GM19035 (cell line): ENCODE measurements at regions not wholly inside any gene's neighbourhood (a gene's known extent, or its start where the extent isn't known, plus 50 kb on each side); places are given as distances from the start of the nearest gene placed in this dataset.
"Not testable (repeated sequence)": the region's sequence is repeated elsewhere in the genome, so short reads cannot be mapped to it uniquely, and the experiment has no call there.

ENCODE experiments used
- ATAC-seq: cut with Tn5 transposase; IDR thresholded peaks from one replicate; pipeline ENCODE4 v1.9.1; 2021; ENCODE audit not compliant: unreplicated experiment

DNA sequence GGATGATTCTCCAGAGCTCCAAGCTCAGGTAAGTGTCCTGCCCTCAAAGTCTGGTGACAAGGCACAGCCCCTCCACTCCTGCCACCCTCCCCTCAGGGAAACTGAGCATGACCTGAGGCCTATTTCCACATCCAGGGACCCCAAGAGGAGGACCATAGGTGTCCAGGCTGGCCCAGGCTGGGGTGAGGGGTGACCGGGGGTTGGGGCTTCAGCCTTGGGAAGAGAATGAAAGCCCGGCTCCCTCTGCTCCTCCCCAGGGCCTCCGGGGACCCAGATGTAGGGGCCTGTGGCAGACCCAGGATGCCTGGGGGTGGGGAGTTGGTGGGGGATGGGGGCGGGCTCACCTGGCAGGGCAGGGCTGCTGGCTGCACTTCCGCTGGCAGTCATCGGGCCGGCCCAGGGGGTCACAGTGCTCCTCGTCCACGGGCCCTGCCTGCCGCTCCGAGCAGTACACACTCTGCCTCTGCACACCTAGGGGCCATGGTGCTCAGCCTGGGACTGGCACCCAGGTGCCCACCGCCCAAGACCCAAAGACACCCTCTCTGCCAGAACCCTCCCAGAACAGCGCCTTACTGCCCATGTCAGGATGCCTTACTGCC is 116.5 kb upstream of the AKAP13 start:
- not testable (repeated sequence) for ATAC-seq

DNA sequence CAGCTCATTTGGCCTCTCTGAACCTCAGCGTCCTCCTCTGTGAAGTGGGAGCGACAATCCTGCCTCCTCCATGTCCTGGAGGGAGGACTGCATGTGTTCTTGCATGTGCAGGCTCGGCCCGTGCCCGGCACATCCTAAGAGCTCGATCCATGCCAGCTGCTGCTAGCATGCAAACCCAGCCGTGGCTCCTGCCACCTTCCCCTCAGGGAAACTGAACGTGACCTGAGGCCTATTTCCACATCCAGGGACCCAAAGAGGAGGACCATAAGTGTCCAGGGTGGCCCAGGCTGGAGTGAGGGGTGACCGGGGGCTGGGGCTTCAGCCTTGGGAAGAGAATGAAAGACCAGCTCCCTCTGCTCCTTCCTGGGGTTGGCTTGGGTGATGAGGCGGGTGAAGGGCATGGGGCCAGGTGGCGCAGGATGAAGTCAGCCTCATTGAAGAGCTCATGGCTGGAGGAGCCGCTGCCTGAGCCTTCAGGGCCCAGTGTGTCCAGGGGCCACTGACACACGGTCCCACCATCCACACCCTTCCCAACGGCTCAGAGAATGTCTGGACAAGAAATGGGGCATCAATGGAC is 115.7 kb upstream of the AKAP13 start:
- not testable (repeated sequence) for ATAC-seq

DNA sequence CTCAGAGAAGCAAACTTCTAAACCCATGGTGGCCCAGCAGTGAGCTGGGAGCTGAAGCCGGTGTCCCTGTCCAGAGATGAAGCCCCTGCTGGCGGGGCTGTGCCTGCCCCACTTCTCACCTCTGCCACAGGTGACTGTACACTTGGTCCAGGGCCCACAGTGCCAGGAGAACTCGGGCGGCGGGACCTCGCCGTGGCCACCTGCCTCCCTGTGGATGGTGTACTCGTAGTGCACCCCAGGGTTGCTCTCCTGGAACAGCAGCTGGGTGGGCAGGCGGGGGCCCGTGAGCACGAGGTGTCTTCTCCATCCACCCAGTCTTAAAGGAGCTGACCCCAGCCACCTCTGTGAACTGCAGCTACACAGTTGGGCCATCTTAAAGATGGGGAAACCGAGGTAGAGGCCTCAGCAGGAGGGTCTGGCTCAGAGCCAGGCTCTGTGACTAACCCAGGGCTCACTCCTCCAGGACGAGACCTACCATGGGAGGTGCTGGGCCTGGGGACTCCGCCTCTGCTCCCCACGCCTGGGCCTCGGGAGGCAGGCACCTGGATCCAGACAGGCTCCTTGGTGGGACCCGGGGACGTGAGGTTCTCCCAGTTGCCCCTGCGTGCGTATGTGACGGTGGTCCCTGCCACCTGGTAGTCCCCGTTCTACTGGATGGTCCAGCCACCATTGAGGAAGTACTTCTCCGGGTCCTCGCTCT is 113.1 kb upstream of the AKAP13 start:
- not testable (repeated sequence) for ATAC-seq

DNA sequence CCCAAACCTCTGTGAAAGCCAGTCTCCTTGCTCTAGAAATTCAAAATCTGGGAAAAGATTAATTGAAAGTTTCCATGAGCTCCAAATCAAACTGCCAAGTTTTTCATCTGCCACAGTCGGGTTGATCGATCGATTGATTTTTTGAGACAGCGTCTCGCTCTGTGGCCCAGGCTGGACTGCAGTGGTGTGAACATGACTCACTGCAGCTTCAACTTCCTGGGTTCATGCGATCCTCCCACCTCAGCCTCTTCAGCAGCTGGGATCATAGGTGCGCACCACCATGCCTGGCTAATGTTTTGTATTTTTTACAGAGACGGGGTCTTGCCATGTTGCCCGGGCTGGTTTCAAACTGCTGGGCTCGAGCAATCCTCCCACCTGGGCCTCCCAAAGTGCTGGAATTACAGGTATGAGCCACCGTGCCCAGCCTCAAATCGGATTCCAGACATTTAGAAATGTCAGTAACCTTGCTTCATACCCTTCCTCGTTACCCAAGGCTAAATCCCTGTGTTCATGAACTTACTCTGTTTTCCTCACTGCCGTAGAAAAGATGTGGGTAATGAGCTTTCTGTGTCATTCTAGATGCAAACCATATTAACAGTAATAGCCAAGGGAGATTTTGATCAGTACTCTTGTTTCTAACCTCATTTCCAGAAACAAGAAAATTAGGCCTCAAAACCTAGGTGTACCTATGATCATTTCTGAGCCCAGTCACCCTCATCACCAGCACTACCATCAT is 105.9 kb upstream of the AKAP13 start:
- ATAC-seq = no peak

DNA sequence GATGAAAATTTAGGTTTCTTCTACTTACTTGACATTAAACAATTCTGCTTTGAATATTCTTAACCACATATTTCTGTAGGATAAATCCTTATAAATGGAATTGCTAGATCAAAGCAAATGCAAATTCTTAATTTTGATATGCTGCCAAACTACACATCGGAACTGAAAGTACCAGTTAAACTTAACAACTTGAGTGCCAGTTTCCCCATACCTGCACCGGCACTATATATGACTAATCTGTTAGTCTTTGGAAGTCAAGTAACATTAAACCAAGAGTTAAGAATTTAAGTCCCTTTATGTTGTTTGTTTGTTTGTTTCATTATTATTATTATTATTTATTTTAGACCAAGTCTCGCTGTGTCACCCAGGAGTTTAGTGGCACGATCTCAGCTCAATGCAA is 103.9 kb upstream of the AKAP13 start:
- no peak for ATAC-seq

DNA sequence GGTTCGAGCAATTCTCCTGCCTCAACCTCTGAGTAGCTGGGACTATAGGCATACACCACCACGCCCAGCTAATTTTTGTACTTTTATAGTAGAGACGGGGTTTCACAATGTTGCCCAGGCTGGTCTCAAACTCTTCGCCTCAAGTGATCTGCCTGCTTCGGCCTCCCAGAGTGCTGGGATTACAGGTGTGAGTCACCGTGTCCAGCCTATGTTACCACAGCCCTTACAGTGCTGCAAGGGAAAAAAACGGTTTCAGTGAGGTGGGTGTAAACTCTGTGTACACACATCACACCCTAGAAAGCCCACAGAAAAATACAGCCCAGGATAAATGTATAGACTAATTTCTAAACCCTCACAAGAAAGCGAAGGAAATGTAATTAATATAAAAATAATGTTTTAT is 103.5 kb upstream of the AKAP13 start:
- ATAC-seq = no peak

DNA sequence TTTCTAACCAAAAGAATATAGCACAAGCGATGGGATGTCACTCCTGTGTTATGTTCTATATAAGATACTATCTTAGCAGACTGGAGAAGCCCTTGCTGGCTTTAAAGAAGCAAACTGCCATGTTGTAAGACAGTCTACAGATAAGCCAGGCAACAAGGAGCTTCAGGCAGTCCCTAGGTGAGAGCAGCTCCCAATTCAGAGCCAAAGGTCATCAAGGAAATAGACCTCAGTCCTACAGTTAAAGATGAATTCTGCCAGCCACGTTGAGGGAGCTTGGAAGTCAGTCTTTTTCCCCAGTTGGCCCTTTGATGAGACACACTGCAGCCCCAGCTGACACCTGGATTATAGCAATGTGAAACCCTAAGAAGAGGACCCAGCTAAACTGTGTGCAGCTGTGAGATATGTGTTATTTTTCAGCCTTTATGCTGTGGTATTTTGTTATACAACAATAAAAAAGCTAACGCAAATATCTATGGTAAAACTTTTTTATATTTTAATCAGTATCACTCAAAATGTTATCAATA is 102.5 kb upstream of the AKAP13 start:
- ATAC-seq = no peak

DNA sequence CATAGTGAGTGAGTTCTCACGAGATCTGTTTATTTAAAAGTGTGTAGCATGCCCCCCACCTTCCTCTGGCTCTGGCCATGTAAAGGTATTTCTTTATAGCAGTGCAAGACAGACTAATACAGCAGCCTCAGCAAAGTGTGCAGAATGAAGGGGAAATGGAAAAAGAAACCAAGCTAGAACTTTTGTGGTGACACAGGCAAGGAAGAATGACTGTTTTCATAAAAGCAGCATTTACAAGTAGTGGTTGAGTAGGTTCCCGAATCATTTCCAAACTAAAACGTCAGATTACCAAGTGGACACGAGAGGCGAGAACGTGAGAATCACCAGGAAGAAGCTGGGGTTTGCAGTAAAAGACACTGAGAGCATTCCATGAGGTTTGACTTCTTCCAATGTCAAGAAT is 100.2 kb upstream of the AKAP13 start:
- no peak for ATAC-seq

DNA sequence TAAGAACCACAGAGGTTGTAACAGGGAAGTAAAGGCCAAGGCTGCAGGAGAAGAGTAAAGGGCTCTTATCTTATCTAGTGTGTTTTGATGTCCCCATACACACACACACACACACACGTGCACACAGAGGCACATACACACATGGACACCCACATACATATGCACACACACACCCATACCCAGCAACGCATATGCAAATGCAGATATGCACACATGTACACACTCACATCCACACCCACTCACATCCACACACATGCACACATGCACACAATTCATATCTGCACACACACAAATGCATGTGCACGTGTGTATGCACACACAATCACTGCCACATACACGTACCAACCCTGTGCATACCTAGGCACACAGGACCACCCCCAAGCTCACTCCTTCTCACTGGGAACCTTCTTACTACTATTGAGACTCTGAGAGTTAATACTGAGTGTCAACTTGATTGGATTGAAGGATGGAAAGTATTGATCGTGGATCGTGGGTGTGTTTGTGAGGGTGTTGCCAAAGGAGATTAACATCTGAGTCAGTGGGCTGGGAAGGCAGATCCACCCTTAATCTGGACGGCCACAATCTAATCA is 99.0 kb upstream of the AKAP13 start:
- no peak for ATAC-seq

DNA sequence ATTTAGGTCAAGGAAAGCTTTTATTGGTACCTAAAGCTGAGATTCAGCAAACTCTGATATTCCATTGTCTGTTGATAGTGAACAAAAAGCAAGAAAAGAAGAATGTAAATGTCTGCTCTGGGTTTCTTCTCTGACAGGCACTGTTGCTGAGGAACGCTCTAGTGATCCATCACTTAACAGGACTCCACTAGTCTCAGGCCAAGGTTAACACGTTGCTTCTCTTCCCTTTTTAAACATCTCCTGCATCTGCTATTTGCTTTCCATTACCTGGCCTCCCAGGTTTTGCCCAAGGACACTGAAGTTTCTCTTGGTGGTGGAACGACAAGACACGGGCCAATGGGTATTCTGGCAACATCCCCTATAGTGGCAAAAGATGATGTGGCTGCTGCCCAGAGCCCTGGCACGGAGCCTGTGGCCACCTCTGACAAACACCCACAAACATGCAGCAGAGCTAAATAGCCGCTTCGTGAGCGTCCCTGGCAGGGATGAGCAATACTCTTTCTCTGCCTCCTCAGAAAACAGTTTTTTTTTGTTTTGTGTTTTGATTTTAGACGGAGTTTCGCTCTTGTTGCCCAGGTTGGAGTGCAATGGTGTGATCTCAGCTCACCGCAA is 97.8 kb upstream of the AKAP13 start:
- no peak for ATAC-seq

DNA sequence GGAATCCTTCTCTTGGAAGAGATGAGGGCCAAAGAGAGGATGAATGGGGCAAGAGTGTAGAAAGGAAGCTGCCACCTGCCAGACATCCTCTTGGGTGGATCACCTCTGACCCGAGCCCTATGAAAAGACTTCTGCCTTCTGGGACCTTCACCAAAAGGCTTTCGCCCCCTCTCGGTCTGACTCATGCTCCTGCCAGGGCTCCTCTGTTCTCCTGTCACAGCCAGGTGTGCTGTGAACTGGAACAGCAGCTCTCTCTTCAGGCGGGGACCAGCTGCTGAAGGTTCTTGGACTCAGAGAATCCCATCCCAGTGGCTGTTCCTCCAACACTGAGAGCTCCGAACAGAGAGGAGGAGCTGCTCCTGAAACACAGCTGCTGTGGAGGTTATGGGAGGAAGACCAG is 96.6 kb upstream of the AKAP13 start:
- ATAC-seq = peak; percentile 66

DNA sequence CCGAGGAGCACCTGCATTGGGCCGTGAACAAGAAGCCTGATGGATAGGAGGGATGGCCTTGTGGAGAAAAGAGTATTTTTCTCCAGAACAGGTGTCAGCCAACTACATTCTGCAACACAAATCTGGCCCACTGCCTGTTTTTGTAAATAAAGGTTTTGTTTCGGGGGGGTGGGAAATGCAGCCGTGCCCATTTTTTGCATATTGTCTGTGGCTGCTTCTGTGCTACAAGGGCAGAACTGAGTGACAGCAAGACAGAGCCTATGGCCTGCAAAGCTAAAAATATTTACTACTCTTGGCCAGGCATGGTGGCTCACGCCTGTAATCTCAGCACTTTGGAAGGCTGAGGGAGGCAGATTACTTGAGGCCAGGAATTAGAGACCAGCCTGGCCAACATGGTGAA is 95.9 kb upstream of the AKAP13 start:
- ATAC-seq = no peak

DNA sequence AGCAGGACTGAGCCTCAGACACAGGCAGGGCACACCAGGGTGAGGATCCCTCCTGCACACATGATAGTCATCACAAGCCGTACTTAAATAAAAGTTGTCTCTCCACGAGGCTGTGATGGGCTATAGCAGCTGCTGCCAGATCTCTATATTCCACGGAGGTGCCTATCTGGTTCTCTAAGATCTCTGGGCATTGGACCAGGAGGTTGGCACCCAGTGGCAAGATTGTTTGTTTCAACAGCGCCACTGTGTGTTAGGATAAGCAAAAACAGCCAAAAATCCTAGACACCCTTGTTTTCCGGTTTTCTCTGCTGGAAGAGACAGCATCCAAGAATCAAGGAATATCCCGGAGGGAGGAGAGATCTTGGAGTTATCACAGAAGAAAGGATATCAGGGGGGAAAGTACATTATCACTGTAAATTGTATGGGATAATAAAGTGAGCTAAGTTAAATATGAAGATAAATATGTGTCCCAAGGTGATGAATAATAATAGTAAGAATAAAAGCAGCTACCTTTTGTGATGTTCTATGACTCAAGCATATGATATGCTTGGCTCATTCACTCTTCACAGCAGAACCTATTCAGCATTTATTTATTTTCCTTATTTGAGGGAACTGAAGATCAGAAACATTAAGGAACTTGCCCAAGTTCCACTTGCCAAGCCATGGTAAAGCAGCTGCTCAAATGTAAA is 90.6 kb upstream of the AKAP13 start:
- ATAC-seq = no peak

DNA sequence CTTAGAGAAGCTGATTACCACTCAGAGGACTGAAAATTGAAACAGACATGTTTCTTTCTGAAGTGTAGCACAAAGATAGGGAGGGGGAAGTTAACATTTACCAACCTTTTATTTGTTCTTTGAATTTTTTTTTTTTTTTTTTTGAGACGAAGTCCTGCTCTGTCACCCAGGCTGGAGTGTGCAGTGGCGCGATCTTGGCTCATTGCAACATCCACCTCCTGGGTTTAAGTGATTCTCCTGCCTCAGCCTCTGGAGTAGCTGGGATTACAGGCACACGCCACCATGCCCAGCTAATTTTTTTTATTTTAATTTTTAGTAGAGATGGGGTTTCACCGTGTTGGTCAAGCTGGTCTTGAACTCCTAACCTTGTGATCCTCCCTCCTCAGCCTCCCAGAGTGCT is 87.8 kb upstream of the AKAP13 start:
- ATAC-seq = not testable (repeated sequence)

DNA sequence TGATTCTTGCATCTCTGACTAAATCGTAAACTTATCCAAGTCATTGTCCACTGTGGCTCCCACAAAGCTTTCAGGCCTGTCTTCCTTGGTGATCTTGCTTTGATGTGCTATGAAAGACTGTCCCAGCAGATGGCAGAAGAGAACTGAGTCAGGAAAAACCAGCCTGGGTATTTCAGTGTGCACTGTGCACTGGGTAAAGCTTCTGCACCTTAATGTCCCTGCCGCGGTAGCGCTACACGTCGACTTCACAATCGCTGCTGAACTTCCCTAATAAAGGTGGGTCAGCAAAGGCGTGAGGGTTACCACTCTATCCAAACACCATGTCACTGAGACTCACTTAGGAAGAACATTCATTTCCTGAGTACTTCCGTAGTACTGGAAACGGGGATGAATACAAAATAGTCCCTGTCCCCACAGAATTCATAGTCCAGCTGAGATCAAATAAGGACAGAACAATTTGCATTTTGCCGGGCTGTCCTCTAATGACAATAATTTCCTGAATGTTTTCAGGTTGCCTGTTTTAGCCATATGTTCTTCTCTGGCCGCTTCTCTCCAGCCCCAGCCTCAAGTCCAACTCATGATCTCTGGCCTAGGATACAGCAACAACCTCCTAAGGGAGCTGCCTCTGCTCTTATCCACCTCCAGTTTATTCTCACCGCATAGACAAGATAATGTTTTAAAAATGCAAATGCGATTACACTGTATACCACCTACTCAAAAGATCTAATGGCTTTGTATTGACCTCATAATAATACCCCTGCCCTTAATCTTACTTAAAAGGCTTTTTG is 83.6 kb upstream of the AKAP13 start:
- ATAC-seq = peak; percentile 93

DNA sequence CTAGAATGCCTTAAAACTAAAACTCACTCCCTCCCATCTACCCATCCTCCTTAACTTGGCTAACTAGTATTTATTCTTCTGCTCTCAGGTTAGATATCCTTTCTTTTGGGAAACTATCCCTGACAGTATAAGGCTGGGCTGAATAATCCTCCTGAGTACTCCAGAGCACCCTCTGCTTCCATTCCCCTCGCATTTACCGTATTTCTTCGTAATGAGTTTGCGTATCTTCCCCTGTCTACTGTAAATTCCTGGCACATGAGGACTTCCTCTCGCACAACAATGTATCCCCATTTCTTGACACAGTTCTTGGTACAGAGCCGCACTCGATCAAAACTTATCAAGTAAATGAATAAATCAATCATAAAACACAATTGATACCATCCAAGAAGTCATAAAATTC is 82.9 kb upstream of the AKAP13 start:
- ATAC-seq = no peak

DNA sequence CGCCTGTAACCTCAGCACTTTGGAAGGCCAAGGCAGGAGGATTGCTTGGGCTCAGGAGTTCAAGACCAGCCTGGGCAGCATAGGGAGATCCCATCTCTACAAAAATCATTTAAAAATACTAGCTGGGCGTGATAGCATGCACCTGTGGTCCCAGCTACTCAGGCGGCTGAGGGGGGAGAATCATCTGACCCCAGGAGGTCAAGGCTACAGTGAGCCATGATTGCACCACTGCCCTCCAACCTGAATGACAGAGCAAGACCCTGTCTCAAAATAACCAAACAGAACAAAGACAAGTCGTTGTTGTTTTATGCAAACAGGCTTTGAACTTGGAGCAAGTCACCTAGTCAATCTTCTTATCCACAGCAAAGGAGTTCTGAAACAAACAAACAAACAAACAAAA is 82.0 kb upstream of the AKAP13 start:
- ATAC-seq = no peak

DNA sequence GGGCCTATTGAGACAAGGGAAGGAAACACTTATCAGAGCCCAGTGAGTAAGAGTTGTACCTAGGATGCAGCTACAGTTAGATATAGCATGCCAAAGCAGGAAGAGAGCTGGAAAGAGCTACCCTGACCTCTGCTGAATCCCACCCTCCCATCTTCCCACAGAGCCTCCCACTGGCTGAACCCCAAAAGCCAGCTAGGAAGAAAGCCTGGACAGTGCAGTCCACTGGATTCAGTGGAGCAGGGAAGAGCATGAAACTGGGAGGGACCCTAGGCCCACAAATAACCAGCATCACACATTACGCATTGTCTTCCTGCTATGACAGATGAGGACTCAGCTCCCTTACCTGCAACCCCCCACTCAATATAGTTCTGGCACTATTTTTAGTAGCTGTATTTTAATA is 81.5 kb upstream of the AKAP13 start:
- ATAC-seq = no peak

DNA sequence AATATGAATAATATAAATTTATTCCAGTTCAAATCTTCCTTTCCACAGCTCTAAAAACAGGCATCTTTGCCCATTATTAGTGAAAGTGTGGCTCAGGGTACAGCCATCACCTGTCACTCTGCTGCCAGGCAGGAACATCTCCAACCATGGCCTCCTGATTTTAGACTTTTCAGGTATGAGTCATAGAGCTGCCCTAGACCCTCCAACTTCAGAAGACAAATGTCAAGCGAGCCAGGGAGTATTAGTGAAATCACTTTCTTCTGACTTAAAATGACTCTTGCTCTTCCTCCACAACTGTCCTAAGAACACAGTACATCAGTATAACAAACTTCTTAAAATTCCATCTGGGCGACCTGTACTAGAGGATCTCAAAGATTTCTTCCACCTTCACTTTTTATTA is 78.1 kb upstream of the AKAP13 start:
- no peak for ATAC-seq

DNA sequence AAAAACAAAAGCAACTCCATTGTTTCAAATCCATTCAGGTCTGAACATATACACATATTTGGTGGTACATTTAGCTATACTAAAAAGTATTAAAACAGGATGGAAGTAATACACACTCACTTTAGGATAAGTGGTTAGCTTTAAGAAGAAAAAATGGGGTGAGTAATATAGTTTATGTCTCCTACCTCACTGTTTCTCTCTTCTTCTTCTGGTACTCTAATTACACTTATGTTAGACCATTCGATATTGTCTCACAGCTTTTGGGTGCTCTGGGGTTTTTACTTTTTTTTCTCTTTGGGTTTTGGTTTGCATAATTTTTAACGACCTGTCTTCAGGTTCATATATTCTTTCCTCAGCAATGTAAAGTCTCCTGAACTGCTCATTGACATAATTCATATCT is 75.4 kb upstream of the AKAP13 start:
- no peak for ATAC-seq
